PC-9 (cell line): ENCODE measurements at regions not wholly inside any gene's neighbourhood (a gene's known extent, or its start where the extent isn't known, plus 50 kb on each side); places are given as distances from the start of the nearest gene placed in this dataset.

Source experiments
- BruUV-seq: library from RNA; stranded (reverse); fragments of 400-500 nt; replicated peaks from 2 replicates; lab custom pipeline; 2021; lab: Mats Ljungman, UMichigan
- CTCF ChIA-PET: fragments of 300-600 bp; sonication (Branson Sonifier 250); formaldehyde crosslinking; loops from one replicate; lab custom pipeline; 2022; ENCODE audit warnings: antibody characterized with exemption; lab: Charles Lee
- POLR2A ChIA-PET: fragments of 300-600 bp; sonication (Branson Sonifier 250); formaldehyde crosslinking; loops from one replicate; lab custom pipeline; 2022; ENCODE audit warnings: antibody characterized with exemption; ENCODE audit not compliant: unreplicated experiment; lab: Charles Lee
- DNase-seq, 2 experiments: peaks; one replicate each; pipeline versions ENCODE4 v3.0.0 to v3.0.0-alpha.2; 2015 to 2022; ENCODE audit warnings: mixed read lengths in 1 of 2
- H2AFZ ChIP-seq: fragments of 200-600 bp; sonication (generic); 2 replicates; pipeline ENCODE4 v1.8.1; 2017; ENCODE audit warnings: antibody characterized with exemption
- H3F3A ChIP-seq: fragments of 200-600 bp; sonication (generic); 2 replicates; pipeline ENCODE4 v1.8.1; 2017; ENCODE audit warnings: antibody characterized with exemption, mild to moderate bottlenecking, low read depth; ENCODE audit not compliant: insufficient read depth
- H3K27ac ChIP-seq: fragments of 200-600 bp; sonication (generic); 2 replicates; pipeline ENCODE4 v1.6.1; 2016; ENCODE audit warnings: mixed run types
- H3K27me3 ChIP-seq: fragments of 200-600 bp; sonication (generic); 2 replicates; pipeline ENCODE4 v1.6.1; 2016; ENCODE audit warnings: low read depth, mixed run types; ENCODE audit not compliant: insufficient read depth
- H3K36me3 ChIP-seq: fragments of 200-600 bp; sonication (generic); 2 replicates; pipeline ENCODE4 v1.6.1; 2016; ENCODE audit warnings: low read depth, mixed run types
- H3K4me1 ChIP-seq: fragments of 200-600 bp; sonication (generic); replicated peaks from 2 replicates; pipeline ENCODE4 v1.6.1; 2016; ENCODE audit warnings: mixed run types; ENCODE audit not compliant: insufficient read depth
- H3K4me2 ChIP-seq: fragments of 200-600 bp; sonication (generic); 2 replicates; pipeline ENCODE4 v1.6.1; 2017; ENCODE audit warnings: mixed run types
- H3K4me3 ChIP-seq: fragments of 200-600 bp; sonication (generic); 2 replicates; pipeline ENCODE4 v1.6.1; 2016; ENCODE audit warnings: mixed run types
- H3K79me2 ChIP-seq: fragments of 200-600 bp; sonication (generic); 2 replicates; pipeline ENCODE4 v1.6.1; 2017; ENCODE audit warnings: low read depth, mixed run types
- H3K9me2 ChIP-seq: fragments of 200-600 bp; sonication (generic); 2 replicates; pipeline ENCODE4 v1.8.1; 2017; ENCODE audit warnings: mild to moderate bottlenecking; ENCODE audit not compliant: insufficient read depth
- H3K9me3 ChIP-seq: fragments of 200-600 bp; sonication (generic); 2 replicates; pipeline ENCODE4 v1.8.1; 2016; ENCODE audit warnings: low read depth; ENCODE audit not compliant: insufficient read depth
- H4K20me1 ChIP-seq: fragments of 200-600 bp; sonication (generic); 2 replicates; pipeline ENCODE4 v1.8.1; 2017; ENCODE audit not compliant: insufficient read depth
- EZH2 ChIP-seq: fragments of 200-600 bp; sonication (generic); IDR thresholded peaks from 2 replicates; pipeline ENCODE4 v1.8.0; 2017; ENCODE audit warnings: antibody characterized with exemption, low read depth
- intact Hi-C: fragments of 100-400 bp; cut with micrococcal nuclease; formaldehyde crosslinking; loops from one replicate; pipeline ENCODE4 v1.10.0; 2022; ENCODE audit not compliant: unreplicated experiment
- TF ChIP-seq, protein P1 (sequence below): fragments of 200-600 bp; sonication (generic); conservative IDR thresholded peaks from 2 replicates; pipeline ENCODE4 v1.6.1; 2017; ENCODE audit warnings: mixed run types, antibody characterized with exemption, mild to moderate bottlenecking, moderate library complexity

DNA sequence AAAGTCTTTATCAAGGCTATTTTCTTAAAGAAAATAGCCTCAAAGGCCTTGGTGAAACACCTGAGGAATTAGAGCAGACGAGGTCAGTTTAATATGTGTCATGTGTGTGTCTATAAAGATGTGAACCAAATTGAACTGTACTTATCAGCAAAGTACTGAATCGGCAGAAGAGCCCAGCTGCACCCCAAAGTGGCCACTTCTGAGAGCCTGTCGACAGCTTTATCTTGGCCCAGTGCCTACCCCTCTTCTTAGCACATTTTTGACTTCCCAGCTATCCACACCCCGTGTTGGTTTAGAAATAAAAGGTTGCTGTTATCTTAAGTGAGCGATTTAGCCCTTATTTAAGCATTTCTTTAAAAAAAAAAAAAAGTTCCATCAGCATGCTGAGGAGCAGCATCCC is 329.7 kb downstream of the FBXW7 start:
- Histone ChIP-seq H3K79me2 (no peaks in the 10 kb centered on the region), H3K27me3 (peaks cover 17% of the 10 kb centered on the region), H3K36me3 (no peaks in the 10 kb centered on the region), H3K4me2 (no peak overlapping the region), H3K4me3 (no peak overlapping the region), H3K9me2 (no peaks in the 10 kb centered on the region), H3K9me3 (no peaks in the 10 kb centered on the region), H3K4me1 (no peaks in the 10 kb centered on the region), H3K27ac (no peak overlapping the region), H2AFZ (no peak overlapping the region), H3F3A (no peaks in the 10 kb centered on the region), H4K20me1 (no peaks in the 10 kb centered on the region)
- DNase-seq: no peak
- intact Hi-C loops: no loop called here
- TF ChIP-seq, protein P1, sequence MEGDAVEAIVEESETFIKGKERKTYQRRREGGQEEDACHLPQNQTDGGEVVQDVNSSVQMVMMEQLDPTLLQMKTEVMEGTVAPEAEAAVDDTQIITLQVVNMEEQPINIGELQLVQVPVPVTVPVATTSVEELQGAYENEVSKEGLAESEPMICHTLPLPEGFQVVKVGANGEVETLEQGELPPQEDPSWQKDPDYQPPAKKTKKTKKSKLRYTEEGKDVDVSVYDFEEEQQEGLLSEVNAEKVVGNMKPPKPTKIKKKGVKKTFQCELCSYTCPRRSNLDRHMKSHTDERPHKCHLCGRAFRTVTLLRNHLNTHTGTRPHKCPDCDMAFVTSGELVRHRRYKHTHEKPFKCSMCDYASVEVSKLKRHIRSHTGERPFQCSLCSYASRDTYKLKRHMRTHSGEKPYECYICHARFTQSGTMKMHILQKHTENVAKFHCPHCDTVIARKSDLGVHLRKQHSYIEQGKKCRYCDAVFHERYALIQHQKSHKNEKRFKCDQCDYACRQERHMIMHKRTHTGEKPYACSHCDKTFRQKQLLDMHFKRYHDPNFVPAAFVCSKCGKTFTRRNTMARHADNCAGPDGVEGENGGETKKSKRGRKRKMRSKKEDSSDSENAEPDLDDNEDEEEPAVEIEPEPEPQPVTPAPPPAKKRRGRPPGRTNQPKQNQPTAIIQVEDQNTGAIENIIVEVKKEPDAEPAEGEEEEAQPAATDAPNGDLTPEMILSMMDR: no peak
- no peak for TF ChIP-seq EZH2
- ChIA-PET POLR2A (no interaction called here), CTCF (no interaction called here)
- BruUV-seq: no TSS peak

DNA sequence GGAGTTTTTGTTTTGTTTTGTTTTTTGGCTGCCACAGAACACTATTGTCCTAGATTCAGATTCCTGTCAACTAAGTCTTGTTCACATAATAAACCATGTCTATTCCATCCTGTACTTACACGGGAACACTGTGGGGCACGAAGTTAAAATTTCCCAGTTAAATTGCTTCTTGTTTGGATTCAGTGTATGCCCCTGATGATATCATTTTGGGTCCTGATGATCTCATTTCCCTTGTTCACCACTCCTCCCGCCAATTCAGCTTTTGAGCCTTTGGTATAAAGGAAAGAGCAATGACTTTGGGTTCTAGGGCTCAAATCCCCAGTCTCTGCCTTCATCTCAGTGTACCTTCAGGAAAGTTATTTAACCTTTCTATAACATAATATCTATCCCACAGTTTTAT is 333.5 kb downstream of the FBXW7 start:
- H3K9me2 ChIP-seq: no peaks in the 10 kb centered on the region
- H3F3A ChIP-seq: no peaks in the 10 kb centered on the region
- H3K27ac ChIP-seq: no peak overlapping the region
- H3K36me3 ChIP-seq: no peaks in the 10 kb centered on the region
- ChIA-PET CTCF (interaction anchor here (0.7 kb wide), 1 partner anchor 1183 kb away, joined by 3 read pairs; no protein-coding TSS in a partner anchor), POLR2A (no interaction called here)
- no peaks in the 10 kb centered on the region for H3K9me3 ChIP-seq
- no peak for DNase-seq
- no peak overlapping the region for H3K4me2 ChIP-seq
- no peak overlapping the region for H3K4me3 ChIP-seq
- no peaks in the 10 kb centered on the region for H3K4me1 ChIP-seq
- no peaks in the 10 kb centered on the region for H4K20me1 ChIP-seq
- H2AFZ ChIP-seq: no peak overlapping the region
- H3K79me2 ChIP-seq: no peaks in the 10 kb centered on the region
- TF ChIP-seq EZH2: no peak
- TF ChIP-seq, protein P1: no peak
- peaks cover 15% of the 10 kb centered on the region; the same call in 1 of the 2 replicates for H3K27me3 ChIP-seq
- intact Hi-C loops: no loop called here
- BruUV-seq: no TSS peak

DNA sequence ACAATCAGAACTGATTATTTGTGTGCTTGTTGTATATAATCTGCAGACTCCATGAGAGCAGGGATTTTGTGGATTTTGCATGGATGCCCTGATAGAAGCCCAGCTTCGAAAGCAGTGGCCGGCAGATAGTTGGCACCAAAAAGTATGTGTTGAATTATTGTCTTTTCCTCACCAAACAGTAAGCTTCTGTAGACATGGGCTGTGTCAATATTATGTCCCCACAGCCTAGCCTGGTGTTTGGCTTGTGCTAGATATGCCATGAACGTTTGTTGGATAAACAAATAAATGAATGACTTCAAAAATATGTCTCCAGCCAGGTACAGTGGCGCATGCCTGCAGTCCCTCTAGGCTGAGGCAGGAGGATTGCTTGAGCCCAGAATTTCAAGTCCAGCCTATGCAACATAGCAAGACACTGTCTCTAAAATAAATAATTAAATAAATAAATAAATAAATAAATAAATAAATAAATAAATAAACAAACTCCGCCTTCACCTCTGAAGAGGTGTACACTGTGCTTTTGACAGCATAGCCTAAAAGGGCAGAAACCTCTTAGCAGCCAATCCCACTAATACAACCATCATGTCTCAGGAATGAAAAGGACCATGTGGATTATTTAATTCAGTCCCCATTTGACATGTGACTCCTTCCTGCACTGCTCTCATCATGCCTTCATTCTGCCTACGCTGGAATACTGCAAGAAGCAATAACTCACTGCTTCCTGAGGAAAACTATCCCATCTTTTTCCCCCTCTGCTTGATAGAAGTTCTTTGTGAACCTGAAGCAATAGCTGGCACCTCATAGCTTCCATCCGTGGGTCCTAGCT is 335.2 kb downstream of the FBXW7 start:
- H3K4me3 ChIP-seq: no peak overlapping the region
- peaks cover 15% of the 10 kb centered on the region; the same call in 1 of the 2 replicates for H3K27me3 ChIP-seq
- no peaks in the 10 kb centered on the region for H3K79me2 ChIP-seq
- H4K20me1 ChIP-seq: no peaks in the 10 kb centered on the region
- ChIA-PET POLR2A (no interaction called here), CTCF (no interaction called here)
- no peak overlapping the region for H3K27ac ChIP-seq
- no TSS peak for BruUV-seq
- H3K9me3 ChIP-seq: no peaks in the 10 kb centered on the region
- no peak overlapping the region for H2AFZ ChIP-seq
- no peak for DNase-seq
- no peaks in the 10 kb centered on the region for H3K36me3 ChIP-seq
- no peaks in the 10 kb centered on the region for H3F3A ChIP-seq
- no peak overlapping the region for H3K4me2 ChIP-seq
- no peaks in the 10 kb centered on the region for H3K4me1 ChIP-seq
- intact Hi-C loops: no loop called here
- TF ChIP-seq EZH2: no peak
- TF ChIP-seq, protein P1: no peak
- no peaks in the 10 kb centered on the region for H3K9me2 ChIP-seq
